ENCODE measurements at regions not wholly inside any gene's neighbourhood (a gene's known extent, or its start where the extent isn't known, plus 50 kb on each side); places are given as distances from the start of the nearest gene placed in this dataset.

DNA sequence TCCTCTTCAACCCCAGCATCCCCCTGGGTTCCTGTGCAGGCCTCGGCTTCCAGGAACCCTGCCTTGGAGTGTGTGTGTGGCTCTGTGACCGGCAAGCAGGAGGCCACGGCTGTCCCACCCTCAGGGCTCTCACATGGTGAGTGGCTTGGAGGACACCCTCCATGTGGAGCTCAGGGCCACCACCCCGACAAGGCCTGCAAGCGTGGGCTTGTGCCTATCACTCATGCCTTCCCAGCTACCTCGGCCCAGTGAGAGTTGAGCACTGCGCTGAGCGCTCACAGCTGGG, 76.7 kb downstream of the DACT2 start:
- no peak for TF ChIP-seq EZH2phosphoT487 (IDR thresholded peaks at IDR 0.05; ENCODE audit: low read depth)
- TF ChIP-seq, protein P1, sequence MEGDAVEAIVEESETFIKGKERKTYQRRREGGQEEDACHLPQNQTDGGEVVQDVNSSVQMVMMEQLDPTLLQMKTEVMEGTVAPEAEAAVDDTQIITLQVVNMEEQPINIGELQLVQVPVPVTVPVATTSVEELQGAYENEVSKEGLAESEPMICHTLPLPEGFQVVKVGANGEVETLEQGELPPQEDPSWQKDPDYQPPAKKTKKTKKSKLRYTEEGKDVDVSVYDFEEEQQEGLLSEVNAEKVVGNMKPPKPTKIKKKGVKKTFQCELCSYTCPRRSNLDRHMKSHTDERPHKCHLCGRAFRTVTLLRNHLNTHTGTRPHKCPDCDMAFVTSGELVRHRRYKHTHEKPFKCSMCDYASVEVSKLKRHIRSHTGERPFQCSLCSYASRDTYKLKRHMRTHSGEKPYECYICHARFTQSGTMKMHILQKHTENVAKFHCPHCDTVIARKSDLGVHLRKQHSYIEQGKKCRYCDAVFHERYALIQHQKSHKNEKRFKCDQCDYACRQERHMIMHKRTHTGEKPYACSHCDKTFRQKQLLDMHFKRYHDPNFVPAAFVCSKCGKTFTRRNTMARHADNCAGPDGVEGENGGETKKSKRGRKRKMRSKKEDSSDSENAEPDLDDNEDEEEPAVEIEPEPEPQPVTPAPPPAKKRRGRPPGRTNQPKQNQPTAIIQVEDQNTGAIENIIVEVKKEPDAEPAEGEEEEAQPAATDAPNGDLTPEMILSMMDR (IDR thresholded peaks at IDR 0.05; ENCODE audit: low read depth, low read length): no peak

DNA sequence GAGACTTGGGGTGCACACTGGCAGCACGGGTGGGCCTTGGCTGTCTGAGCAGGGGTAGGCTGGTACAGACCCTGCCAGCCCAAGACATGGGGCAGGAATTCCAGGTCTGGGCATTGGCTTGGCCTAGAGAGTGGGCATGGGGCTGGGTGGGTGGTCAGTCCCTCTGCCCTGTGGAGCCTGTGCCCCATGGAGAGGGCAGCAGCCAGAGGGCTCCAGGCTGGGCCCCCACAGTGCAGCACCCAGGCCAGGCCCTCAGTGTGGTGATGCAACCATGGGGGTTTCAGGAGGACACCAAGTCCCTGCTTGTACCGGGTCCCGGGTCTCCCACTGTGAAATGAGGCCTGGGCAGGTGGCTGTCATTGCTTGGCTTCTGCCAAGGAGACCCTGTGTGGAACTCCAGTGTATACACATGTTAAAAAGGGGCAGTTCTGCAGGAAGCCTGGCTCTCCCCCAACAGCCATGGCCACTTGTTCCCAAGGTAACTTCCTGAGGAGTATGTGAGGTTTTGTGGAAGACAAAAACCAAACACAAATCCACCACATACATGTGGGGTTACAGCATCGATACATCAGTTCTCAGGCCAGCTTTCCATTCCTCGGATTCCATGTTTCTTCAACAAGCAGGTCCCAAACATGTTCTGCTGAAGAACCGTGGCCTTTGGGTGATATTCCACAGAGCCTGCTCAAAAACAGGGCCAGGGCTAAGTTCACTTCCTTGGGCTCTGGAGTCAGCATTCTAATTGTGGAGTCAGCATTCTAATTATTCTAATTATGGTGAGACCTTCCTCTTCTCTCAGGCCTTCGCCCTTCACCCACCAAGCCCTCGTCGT, 77.3 kb downstream of the DACT2 start:
- no peak overlapping the region for H3K4me2 ChIP-seq (ENCODE audit: low read length)
- no peak overlapping the region for H3K9ac ChIP-seq (ENCODE audit: low read length)
- peaks cover 8% of the 10 kb centered on the region for H3K4me1 ChIP-seq (ENCODE audit: low read length)

More for the DNA sequence above, 76.7 kb downstream of the DACT2 start:
- peaks cover 24% of the 10 kb centered on the region for H3K27me3 ChIP-seq (ENCODE audit: low read depth, low read length)
- no peak overlapping the region for H3K27ac ChIP-seq (ENCODE audit: low read length)
- H3K9ac ChIP-seq (ENCODE audit: low read length): no peak overlapping the region
- H4K20me1 ChIP-seq (ENCODE audit: insufficient read depth, low read length): no peaks in the 10 kb centered on the region
- no peaks in the 10 kb centered on the region for H3K79me2 ChIP-seq (ENCODE audit: low read length)
- H2AFZ ChIP-seq (ENCODE audit: low read depth, low read length): no peak overlapping the region
- no peaks in the 10 kb centered on the region for H3K36me3 ChIP-seq (replicated peaks; ENCODE audit: low read depth, low read length)
- H3K9me3 ChIP-seq (ENCODE audit: insufficient read depth, low read length): no peaks in the 10 kb centered on the region
- peaks cover 8% of the 10 kb centered on the region for H3K4me1 ChIP-seq (ENCODE audit: low read length)
- H3K4me2 ChIP-seq (ENCODE audit: low read length): no peak overlapping the region
- H3K4me3 ChIP-seq (ENCODE audit: low read length): no peak overlapping the region

DNA sequence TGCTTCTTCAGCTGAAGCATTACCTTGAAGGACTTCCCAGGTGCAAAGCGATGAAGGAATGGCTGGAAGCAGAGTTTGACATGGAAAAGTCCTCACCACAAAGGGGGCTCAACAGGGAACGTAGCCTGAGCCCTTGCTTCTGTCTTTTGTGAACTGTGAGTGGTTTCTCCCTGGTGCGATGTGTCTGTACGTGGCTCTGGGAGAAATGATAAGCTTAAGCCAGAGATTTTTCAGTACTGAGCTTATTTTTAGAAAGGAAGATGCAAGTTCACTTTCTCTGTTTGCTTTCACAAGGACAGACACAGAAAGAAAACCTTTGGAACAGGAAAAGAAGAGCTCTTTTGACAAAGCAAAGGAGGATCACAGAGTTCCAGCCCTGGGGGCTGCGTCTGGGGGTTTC, 79.4 kb downstream of the DACT2 start:
- no peaks in the 10 kb centered on the region for H3K36me3 ChIP-seq (replicated peaks; ENCODE audit: low read depth, low read length)
- no peaks in the 10 kb centered on the region for H3K79me2 ChIP-seq (ENCODE audit: low read length)
- H3K9ac ChIP-seq (ENCODE audit: low read length): no peak overlapping the region
- H3K4me1 ChIP-seq (ENCODE audit: low read length): peaks cover 8% of the 10 kb centered on the region
- H3K27me3 ChIP-seq (ENCODE audit: low read depth, low read length): peaks cover 16% of the 10 kb centered on the region
- no peaks in the 10 kb centered on the region for H4K20me1 ChIP-seq (ENCODE audit: insufficient read depth, low read length)
- TF ChIP-seq, protein P1 (IDR thresholded peaks at IDR 0.05; ENCODE audit: low read depth, low read length): no peak
- no peak for TF ChIP-seq EZH2phosphoT487 (IDR thresholded peaks at IDR 0.05; ENCODE audit: low read depth)
- no peak overlapping the region for H3K4me2 ChIP-seq (ENCODE audit: low read length)
- no peaks in the 10 kb centered on the region for H3K9me3 ChIP-seq (ENCODE audit: insufficient read depth, low read length)
- no peak overlapping the region for H3K4me3 ChIP-seq (ENCODE audit: low read length)
- H3K27ac ChIP-seq (ENCODE audit: low read length): no peak overlapping the region
- no peak overlapping the region for H2AFZ ChIP-seq (ENCODE audit: low read depth, low read length)

More for the DNA sequence above, 77.3 kb downstream of the DACT2 start:
- Histone ChIP-seq H3K36me3 (replicated peaks; ENCODE audit: low read depth, low read length) (no peaks in the 10 kb centered on the region), H3K27me3 (ENCODE audit: low read depth, low read length) (peaks cover 26% of the 10 kb centered on the region), H3K27ac (ENCODE audit: low read length) (no peak overlapping the region), H2AFZ (ENCODE audit: low read depth, low read length) (no peak overlapping the region), H3K4me3 (ENCODE audit: low read length) (no peak overlapping the region), H4K20me1 (ENCODE audit: insufficient read depth, low read length) (no peaks in the 10 kb centered on the region), H3K9me3 (ENCODE audit: insufficient read depth, low read length) (no peaks in the 10 kb centered on the region), H3K79me2 (ENCODE audit: low read length) (no peaks in the 10 kb centered on the region)
- TF ChIP-seq, protein P1 (IDR thresholded peaks at IDR 0.05; ENCODE audit: low read depth, low read length): no peak
- no peak for TF ChIP-seq EZH2phosphoT487 (IDR thresholded peaks at IDR 0.05; ENCODE audit: low read depth)

DNA sequence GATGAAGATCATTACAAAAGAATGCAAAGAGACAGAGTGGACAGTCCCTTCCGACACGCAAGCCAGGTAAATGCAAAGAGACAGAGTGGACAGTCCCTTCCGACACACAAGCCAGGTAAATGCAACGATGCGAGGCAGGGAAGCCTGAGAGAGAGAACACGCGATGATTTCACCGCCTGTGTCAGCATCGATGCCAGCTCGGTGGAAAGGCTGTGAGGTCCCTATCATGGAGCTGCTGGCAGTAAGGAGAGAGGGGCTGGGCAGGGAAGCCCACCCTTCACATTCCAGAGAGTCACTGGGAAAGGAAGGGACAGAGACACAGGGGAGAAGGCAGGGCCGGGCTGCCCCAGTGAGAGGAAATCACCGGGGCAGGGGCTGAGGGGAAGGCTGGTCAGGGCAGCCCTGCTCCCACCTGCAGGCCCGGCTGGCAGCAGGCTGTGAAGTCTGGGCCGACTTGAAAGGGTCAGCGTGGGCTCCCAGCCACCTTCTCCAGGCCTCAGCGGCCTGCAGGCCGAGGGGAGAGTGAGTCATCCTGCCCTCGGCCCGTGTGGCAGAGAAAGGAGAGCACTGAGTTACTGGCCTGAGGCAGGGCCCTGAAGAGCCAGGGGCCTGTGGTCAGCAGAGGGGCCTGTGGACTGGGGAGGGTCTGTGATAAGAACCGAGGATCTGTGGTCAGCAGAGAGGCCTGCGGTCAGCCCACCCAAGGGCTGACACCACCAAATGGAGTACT, 80.4 kb downstream of the DACT2 start:
- H3K4me3 ChIP-seq (ENCODE audit: low read length): no peak overlapping the region
- no peak for TF ChIP-seq EZH2phosphoT487 (IDR thresholded peaks at IDR 0.05; ENCODE audit: low read depth)
- H3K9me3 ChIP-seq (ENCODE audit: insufficient read depth, low read length): no peaks in the 10 kb centered on the region
- H3K27me3 ChIP-seq (ENCODE audit: low read depth, low read length): peaks cover 15% of the 10 kb centered on the region
- no peaks in the 10 kb centered on the region for H3K36me3 ChIP-seq (replicated peaks; ENCODE audit: low read depth, low read length)
- H3K79me2 ChIP-seq (ENCODE audit: low read length): no peaks in the 10 kb centered on the region
- no peak overlapping the region for H3K27ac ChIP-seq (ENCODE audit: low read length)
- H4K20me1 ChIP-seq (ENCODE audit: insufficient read depth, low read length): no peaks in the 10 kb centered on the region
- H2AFZ ChIP-seq (ENCODE audit: low read depth, low read length): no peak overlapping the region
- H3K4me1 ChIP-seq (ENCODE audit: low read length): peaks cover 8% of the 10 kb centered on the region
- H3K9ac ChIP-seq (ENCODE audit: low read length): no peak overlapping the region
- no peak overlapping the region for H3K4me2 ChIP-seq (ENCODE audit: low read length)
